Epidermal melanocyte (primary cell): ENCODE measurements at regions not wholly inside any gene's neighbourhood (a gene's known extent, or its start where the extent isn't known, plus 50 kb on each side); places are given as distances from the start of the nearest gene placed in this dataset.
"Not testable (repeated sequence)": the region's sequence is repeated elsewhere in the genome, so short reads cannot be mapped to it uniquely, and the experiment has no call there.

Experiments
- DNase-seq: peaks from one replicate; pipeline ENCODE4 v3.0.0; 2011; ENCODE audit warnings: low spot score; ENCODE audit not compliant: insufficient read length

GRCh38 chr1:213530611-213531320, 457.0 kb upstream of the PROX1 start:
- DNase-seq = no peak

DNA sequence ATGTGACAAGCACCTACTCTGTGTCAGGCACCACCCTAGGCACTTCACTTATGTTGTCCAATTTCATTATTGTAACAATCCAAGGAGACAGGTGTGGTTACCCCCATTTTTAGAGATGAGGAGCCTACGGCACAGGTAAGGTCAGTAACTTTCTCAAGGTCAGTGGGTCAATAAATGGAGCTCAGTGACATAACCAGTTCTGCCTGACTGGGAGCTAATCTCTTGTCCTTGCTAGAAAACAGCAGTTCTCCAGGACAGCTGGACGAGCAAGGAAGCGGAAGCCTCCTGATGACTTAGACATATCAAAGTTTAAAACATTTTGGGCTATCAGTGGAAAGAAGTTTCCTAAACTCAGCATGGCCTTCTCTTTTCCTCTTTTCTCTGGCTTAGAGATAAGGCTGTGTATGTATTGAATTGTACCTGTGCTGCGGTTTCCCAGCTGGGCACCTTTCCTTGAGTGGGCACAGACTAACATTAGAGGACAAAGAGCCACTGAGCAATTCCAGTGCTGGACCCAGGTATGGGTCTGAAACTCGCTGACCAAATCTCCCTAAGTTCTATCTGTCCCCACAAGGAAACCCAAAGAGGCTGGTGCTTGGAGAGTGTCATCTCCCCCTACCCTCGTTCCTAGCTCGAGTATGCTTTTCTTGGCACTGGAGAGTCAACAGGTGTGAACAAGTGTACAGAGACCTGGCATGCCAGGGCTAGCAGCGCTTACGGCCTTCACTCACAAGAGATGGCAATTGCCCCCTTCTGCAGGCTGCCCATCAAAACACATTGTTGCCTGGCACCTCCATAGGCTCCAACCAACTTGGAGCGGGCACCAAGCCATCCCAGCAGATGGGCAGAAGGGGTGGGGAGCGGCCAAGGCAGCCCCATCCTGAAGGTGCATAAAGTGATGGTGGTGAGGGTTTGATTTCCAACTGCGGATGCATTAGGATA, 456.1 kb upstream of the PROX1 start:
- DNase-seq = no peak

- no peak for DNase-seq
These were observed 454.6 kb upstream of the PROX1 start for GRCh38 chr1:213533125-213533524.

DNA sequence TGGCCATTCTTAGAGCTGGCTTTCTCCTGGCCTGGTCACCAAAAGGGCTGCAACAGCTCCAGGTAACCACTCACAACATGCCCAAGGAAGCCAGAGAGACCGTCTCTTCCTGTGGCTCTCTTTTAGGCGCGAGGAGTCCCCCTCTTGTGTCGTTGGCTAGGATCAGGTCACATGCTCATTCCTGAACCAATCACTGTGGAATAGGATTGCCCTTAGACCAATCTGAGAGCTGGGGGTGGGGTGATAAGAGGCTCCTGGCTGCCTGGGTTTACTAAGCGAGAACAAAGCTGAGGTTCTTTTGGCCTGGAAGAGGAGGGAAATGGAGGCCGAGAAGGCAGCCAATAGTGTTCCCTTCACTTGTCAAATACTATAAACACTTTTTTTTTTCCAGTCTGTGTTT, 452.1 kb upstream of the PROX1 start:
- no peak for DNase-seq

DNA sequence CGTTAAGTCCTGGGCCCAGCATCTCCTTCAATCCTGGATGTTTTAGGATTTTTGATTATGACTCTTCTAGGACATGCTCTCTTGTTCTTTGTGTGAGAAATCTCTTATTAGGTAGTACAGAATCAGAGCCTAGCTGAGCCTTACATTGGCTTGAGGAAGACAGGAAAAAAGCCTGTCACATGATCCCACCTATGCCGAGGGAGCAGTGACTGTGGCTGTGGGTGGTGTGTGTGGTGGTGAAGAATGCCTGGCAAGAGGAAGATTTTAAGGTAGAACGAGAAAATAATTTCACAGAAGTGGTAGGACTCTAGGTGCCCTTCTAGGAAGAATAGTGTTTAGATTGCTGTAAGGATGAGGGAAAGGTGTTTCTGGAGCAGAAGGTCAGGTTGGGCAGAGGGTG, 449.5 kb upstream of the PROX1 start:
- no peak for DNase-seq

- DNase-seq = no peak
These were observed 448.3 kb upstream of the PROX1 start for GRCh38 chr1:213539464-213539863.

- DNase-seq = no peak
These were observed 446.1 kb upstream of the PROX1 start for GRCh38 chr1:213541641-213542040.

DNA sequence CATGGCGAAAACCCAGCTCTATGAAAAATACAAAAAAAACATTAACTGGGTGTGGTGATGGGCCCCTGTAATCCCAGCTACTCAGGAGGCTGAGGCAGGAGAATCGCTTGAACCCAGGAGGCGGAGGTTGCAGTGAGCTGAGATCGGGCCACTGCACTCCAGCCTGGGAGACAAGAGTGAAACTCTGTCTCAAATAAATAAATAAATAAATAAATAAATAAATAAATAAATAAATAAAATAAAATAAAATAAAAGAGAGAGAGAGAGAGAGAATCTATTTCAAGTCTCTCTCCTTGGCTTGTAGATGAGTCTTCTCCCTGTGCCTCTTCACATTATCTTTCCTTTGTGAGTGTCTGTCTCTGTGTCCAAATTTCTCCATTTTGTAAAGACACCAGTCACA, 442.6 kb upstream of the PROX1 start:
- not testable (repeated sequence) for DNase-seq

GRCh38 chr1:213549982-213550381, 437.8 kb upstream of the PROX1 start:
- DNase-seq = no peak

- DNase-seq = no peak
These were observed 437.0 kb upstream of the PROX1 start for GRCh38 chr1:213550804-213551203.

- DNase-seq = no peak
These were observed 435.7 kb upstream of the PROX1 start for GRCh38 chr1:213552045-213552444.

GRCh38 chr1:213560226-213560625, 427.5 kb upstream of the PROX1 start:
- no peak for DNase-seq

- DNase-seq = no peak
These were observed 425.9 kb upstream of the PROX1 start for GRCh38 chr1:213561870-213562269.

GRCh38 chr1:213564215-213564659, 423.5 kb upstream of the PROX1 start:
- DNase-seq = no peak

- no peak for DNase-seq
These were observed 418.6 kb upstream of the PROX1 start for GRCh38 chr1:213568929-213569815.

DNA sequence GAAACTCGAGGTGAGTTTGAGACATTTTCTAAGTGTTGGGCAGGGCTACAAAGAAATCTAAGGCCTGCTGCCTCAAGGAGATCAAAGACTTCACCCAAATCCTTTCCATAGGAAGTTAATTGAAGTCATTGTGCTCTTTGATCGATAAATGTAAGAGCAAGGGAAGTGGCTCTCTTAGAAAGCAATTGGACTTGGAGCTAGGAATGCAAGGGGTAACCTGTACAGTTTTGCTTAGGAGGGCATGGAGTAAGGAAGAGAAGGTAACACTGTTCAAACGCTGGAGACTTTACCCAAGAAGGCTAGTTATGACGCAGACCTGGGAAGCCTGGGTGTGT, 418.0 kb upstream of the PROX1 start:
- no peak for DNase-seq

DNA sequence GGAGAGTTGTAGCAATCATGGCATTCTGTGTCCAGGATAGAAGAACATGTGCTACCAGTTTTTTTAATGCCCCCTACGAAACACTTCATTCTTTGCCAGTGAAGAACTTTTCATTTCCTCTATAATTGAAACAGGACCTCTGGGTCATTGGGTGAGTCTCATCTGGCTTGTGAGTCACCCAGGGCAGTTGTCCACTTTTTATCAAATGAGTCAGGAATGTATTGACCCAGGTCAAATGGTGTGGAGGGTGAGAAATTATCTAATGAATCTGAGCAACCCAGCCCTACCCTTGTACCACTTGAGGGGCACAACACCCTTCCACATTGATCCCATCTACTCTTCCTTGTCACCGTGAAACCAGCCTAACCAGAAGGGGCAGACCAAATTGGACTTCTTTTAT, 417.3 kb upstream of the PROX1 start:
- no peak for DNase-seq

DNA sequence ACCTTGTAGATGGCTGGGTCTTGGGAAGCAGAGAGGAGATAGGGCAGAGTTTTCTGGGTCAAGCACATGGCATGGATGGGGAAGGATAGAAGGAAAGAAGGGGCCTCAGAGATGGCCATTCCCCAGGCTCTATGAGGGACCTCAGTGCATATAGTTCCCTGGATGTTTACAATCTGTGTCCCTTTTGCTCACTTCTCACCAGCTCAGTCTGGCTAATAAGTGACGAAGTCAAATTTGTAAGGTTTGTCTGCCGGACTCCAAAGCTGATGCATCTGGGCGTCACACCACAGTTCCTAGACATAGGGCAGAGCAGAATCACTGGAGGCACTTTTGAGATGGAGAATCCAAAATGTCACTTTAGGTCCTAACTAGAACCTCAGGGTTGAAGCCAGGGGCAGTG, 416.4 kb upstream of the PROX1 start:
- no peak for DNase-seq

- no peak for DNase-seq
These were observed 415.9 kb upstream of the PROX1 start for GRCh38 chr1:213571843-213572242.

DNA sequence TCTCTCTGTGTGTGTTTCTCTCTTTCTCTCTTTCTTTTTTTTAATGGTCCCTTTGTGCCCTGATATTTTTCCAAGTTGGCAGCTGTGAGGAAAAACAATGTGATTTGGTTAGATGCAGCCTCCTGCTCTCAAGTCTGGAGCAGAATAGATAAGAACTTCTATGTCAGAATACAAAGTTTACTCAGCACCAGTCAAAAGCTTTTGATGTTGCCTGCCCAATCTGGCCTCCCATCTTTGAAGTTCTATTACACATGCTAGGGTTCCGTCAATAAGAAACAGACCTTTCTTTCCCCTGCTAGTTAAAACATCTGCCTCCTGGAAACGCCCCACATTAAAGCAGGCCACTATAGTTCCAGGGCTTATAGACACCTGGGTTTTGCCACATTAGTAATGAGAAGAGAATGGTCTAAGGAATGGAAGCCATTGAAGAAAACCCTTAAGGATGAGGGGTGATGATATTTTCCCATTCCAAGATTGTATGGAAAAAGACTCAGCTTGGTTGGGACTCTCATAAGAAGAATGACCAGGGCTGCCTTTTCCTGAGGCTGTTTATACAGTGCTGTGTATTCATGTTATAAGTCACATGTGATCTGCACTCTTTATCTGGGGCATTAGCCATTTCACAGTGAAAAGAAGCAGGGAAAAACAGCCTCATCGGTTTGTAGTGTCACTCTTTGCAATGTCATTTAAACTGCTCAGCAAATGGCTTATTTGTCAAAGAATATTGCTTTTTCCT, 414.7 kb upstream of the PROX1 start:
- no peak for DNase-seq

DNA sequence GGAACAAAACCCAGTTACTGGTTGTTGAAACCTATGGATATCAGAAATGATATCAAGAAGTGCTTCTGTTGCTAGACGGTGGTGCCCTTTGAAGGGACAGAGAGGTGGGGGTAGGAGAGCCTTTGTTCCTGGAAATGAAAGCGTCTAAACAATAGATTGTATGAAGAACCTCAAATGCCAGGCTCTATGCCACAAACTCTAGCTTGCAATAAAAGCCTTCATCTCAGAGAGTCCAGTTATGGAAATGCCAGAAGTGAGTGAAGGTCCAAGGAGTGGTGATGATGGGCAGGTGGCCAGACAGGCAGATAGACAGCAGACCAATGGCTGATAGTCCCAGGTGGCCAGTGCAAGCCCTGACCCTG, 414.1 kb upstream of the PROX1 start:
- no peak for DNase-seq
